Fibroblast of skin of scalp (primary cell): ENCODE measurements at regions not wholly inside any gene's neighbourhood (a gene's known extent, or its start where the extent isn't known, plus 50 kb on each side); places are given as distances from the start of the nearest gene placed in this dataset.

Experiments used
- DNase-seq: peaks from one replicate; pipeline ENCODE4 v3.0.0-alpha.2; 2013

DNA sequence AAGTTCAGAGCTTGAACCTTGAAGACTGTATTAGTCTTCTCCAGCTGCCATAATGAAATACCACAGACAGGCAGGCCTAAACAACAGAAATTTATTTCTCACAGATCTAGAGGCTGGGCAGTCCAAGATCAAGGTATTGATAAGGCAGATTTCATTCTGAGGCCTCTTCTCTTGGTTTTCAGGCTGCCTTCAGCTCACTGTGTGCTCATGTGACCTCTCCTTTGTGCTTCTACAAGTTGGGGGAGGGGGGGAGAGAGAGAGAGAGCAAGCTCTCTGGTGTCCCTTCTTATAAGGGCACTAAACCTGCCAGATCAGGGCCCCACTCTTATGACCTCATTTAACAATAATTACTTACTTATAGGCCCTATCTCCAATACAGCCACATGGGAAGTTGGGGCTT lies 102.6 kb upstream of the RSPO3 start:
- no peak for DNase-seq

DNA sequence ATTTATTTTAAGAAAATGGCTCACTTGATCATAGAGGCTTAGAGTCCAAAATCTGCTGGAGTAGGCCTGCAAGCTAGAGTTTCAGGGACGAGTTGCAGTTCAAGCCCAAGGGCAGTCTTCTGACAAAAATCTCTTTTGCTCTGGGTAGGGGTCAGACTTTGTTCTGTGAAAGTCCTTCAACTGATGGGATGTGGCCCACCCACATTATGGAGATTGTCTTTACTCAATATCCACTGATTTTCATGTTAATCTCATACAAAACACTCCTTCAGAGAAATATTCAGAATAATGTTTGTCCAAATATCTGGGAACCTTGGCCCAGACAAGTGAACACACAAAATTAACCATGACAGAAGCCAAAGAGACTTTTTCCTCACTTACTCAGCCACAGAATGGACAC lies 98.6 kb upstream of the RSPO3 start:
- DNase-seq = no peak

DNA sequence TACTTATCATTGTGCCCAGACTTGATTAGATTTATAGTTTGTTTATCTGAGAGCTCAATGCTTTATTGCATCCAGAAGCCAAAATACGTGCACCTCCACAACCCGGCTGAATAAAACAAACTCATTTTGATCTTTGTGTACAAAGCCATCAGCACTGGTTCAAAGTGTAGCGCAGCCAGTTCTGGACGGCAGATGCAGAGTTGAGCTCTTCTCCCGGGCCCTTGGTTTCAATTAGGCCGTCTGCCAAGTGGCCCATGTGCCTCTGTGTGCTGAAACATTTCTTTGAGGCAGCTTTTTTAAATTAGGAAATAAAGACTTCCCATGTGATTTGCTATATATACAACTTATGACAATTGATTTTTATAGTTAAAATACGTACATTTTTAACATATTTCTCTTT lies 96.2 kb upstream of the RSPO3 start:
- peak; percentile 64 for DNase-seq

DNA sequence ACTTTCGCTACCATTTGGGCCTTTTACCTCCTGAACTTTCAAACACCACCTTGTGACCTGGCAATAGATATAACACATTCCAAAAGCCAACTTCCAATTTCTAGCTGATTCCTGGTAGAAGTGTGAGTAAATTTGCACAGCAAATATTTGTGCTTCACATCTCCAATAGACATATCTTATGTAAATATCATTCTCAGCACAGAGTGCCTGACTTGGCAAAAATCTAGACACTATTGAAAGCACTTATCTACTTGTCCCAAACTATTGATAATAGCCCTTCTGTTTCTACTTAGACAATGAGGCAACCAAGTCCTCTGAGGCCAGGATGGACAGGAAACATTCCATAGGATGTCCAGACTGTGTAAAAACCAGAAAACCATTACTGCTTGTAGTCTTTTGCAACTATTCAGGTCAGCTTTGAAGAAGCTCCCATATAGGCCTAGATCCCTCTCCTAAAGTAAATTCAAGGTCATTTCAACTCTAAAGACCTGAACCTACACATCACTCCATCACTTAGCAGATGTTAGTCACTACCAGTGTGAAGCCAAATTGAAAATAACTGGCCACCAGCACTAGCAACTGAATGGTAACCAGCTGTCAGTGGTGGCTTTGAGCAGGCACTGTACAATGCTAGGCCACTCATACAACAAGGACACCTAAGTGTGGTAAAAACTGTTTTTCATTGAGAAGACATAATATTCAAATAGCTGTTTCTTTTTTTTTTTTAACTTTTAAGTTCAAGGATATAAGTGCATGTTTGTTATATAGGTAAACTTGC lies 95.3 kb upstream of the RSPO3 start:
- no peak for DNase-seq

DNA sequence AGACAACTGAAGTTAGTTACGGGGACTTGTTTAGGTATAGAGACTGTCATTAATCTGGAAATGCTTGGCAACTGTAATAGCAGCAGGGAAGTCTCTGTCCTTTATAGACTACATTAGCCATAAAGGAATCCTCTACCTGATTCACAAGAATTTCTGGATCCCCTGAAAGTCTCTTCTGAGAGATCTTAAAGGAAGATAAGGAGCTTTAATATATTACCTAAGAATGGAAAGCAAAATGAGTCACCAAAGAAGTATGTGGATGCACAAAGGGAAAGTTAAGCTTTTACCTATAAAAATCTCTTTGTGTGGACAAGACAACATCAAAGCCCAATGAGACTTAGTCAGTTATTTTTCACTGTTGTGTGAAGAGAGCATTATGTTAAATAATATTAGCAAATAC lies 92.2 kb upstream of the RSPO3 start:
- no peak for DNase-seq

DNA sequence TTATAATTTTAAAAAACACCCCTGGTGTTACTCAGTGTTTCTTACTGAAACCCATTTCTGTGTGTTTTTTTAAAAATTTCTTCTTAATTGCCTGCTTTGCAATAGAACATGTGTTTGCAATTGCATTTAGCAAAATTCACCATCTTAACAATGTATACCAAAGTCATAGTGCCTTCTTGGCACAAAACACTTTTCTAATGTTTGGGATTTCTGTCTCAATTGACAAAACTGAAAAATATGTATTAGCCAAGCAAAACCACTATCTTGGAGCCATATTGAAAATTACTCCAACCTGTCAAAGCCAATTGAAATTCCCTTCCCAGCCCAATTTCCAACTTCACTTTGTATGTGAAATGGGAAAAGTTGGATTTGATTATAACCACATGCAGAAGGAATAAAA lies 88.4 kb upstream of the RSPO3 start:
- peak; percentile 22 for DNase-seq

- no peak for DNase-seq
Observed at GRCh38 chr6:127030836-127031235, 87.6 kb upstream of the RSPO3 start.

GRCh38 chr6:127031511-127031910 lies 87.0 kb upstream of the RSPO3 start:
- DNase-seq = no peak

DNA sequence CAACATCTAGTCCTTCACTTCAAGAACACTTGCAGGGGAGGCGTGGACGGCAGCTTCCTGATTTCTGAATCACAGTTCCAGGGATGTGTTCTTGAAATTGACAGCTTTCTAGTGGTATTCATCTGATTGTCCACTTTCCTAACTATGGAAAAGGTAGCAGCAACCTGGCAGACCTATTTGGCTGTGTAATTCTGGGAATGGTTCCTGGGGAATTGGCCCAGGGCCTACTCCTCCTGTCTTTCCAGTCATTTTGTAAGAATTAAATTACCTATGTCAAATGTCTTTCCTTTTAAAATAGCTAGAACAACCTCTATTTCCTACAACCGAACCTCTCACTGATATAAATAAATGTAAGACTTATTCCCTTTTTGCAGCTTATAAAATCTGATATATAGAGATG lies 85.5 kb upstream of the RSPO3 start:
- no peak for DNase-seq

- DNase-seq = peak; percentile 93
Observed at GRCh38 chr6:127051571-127052260, 66.8 kb upstream of the RSPO3 start.

DNA sequence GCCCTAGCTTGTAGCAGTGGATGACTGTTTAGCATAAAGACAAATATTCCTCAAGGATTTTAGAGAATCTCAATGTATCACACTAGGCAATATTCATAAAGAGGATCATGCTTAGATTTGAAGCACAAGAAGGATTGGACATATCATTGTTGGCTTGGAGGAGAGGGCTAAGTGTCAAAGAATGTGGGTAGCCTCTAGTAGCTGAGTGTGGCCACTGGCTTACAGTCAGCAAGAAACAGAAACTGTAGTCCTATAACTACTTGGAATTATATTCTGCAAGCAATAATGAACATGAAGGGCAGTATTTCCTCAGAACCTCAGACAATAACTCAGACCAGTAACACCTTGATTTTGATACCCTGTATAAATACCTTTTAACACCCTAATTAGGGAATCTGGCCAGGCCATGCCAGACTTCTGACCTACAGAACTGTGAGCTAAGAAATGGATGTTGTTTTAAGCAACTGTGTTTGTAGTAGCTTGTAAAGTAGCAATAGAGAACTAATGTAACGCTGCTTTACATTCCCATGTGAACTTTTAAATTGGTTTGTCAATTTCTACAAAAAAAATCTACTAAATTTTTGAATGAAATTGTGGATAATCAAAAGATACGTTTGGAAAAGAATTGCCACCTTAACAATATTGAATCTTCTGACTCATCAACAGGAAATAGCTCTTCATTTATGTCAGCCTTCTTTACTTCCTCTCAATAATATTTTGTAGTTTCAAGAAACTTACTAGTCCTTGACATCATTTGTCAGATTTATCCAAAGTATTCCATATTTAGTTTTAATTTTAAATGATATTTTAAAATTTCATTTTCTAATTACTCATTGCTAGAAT lies 65.2 kb upstream of the RSPO3 start:
- DNase-seq = peak; percentile 33

DNA sequence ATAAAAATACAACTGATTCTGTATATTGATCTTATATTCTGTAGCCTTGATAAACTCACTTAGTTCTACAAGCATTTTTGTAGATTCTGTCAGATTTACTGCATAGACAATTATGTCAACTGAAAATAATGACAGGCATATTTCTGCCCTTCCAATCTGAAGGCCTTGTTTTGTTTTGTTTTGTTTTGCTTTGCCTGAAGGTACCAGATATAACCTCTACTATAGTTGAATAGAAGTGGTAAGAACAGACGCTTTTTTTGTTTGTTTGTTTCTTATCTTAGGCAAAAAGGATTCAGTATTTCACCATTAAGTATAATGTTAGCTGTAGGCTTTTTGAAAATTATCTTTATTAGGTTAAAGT lies 64.6 kb upstream of the RSPO3 start:
- DNase-seq = no peak

GRCh38 chr6:127058027-127058426 lies 60.4 kb upstream of the RSPO3 start:
- peak; percentile 83 for DNase-seq

DNA sequence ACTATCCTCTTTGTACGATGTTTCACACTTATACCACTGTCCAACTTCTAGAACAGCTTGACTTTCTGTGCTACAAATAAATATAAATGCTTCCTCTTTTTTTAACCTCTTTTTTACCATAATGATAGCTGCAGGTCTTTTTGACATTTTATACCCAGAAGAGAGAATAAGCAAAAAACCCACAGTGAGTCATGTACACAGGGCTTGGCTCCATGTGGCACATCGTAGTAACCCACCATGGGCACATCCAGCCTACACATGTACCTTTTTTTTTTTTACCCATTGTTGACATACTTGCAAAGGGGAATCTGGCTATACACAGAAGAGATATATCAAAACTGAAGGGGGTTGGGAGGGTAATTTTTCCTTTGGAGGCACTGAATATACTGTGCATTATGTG lies 59.5 kb upstream of the RSPO3 start:
- no peak for DNase-seq
